Amygdala (tissue), 56 donors: ENCODE measurements at regions not wholly inside any gene's neighbourhood (a gene's known extent, or its start where the extent isn't known, plus 50 kb on each side); places are given as distances from the start of the nearest gene placed in this dataset.
"Not testable (repeated sequence)": the region's sequence is repeated elsewhere in the genome, so short reads cannot be mapped to it uniquely, and the experiment has no call there.

Experiments used
- DNase-seq, 56 donors: peaks; one replicate each; lab custom pipeline; 2025; lab: John Stamatoyannopoulos, UW

DNA sequence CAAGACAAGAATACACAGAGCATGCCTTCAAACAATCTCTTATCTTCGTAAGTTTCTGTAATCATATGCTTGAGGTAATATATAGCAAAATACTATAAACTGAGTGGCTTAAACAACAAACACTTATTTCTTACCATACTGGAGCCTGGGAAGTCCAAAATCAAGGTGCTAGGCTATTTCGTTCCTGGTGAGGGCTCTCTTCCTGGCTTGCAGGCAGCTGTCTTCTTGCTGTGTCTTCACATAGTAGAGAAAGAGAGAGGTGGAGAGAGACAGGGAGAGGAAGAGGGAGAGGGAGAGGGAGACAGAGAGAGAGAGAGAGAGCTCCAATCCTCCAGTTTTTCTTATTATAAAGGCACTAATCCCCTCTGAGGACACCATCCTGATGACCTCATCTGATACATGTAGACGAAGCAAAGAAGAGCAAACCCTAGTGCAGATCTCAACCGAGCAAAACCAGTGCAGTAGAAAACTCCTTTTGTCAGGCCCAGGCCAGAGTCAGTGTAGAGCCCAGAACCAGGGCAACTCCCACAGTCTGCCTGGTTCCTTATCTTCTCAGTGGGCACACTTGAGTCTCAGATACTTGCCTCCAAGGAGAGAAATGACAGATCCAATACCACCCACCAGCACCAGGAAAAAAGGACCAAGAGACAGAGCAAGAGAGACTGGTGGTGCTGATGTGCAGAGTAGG lies 297.1 kb upstream of the NCAM1 start:
- DNase-seq: no peak

DNA sequence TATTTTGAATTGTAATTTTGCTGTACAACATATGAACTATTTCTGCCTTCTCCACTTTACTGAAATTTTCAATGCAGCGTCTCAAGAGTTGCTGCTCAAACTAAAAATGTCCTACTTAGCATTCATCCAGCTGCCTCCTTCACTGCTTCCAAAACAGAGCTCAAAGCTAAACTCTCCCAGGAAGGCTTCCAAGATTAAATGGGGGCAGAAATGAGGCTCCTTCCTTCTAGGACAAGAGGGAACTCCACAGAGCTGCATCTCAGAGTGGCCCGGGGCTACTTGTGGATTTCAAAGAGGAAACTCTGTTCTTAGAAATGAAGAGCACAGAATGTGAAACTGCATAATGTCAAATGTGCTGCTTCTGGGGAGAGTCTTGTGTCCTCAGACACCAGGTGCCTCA lies 295.9 kb upstream of the NCAM1 start:
- peak in 2 of 56 donors; percentile 24 to 33 for DNase-seq

DNA sequence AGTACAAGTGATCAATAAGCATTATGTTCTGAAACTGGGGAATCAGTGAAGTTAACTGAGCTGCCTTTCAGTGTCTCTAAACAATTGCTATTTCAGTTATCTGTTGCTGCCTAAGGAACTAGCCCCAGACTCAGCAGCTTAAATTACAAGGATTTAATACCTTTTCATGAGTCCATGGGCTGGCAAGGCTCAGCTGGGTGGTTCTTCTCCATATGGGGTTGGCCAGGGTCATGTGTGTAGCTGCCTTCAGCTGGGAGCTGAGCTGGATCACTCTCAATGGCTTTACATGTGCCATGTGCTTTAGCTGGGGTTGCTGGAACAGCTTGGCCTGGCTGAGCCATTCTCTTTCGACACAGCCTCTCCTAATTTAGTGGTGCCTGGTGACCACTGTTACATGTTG lies 295.0 kb upstream of the NCAM1 start:
- no peak for DNase-seq

DNA sequence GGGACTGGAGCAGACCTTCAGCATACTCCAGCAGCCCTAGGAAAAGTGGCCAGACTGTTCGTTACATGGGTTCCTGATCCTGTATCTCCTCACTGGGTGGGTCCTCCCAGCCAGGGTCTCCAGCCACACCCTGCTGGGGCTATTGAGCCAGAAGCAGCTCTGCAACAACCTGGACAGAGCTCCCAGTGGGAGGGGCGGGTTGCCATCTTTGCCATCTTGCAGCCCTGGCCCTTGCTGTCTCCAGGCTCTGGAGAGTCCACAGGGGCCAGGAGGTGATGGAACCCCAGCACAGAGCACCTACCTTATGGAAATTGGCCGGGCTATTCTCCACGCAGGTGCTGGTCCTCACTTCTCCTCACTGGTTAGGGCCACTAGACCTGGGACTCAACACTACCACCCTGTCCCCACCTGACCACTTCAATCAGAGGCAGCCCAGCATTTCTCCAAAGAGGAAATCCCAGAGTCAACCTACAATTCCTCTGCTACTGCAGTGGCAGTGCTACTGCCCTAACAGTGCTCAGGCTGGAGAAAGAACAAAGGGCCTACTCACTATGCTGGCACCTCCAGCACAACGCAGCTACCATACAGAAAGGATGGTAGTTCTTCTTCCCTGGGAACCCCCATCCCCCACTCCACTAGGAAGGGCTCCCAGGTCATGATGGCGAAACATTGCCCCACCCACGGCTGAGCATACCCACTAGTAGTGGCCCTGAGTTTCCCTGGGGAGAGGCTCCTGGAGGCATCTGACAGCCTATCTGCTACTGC lies 290.2 kb upstream of the NCAM1 start:
- DNase-seq: peak in 14 of 56 donors; percentile 11 to 52 (median 30)

DNA sequence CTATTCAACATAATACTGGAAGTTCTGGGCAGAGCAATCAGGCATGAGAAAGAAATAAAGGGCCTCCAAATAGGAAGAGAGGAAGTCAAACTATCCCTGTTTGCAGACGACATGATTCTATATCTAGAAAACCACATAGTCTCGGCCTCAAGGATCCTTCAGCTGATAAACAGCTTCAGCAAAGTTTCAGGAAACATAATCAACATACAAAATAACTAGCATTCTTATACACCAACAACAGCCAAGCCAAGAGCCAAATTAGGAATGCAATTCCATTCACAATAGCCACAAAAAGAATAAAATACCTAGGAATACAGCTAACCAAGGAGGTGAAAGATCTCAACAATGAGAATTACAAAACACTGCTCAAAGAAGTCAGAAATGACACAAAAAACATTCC lies 287.8 kb upstream of the NCAM1 start:
- DNase-seq: not testable (repeated sequence)

DNA sequence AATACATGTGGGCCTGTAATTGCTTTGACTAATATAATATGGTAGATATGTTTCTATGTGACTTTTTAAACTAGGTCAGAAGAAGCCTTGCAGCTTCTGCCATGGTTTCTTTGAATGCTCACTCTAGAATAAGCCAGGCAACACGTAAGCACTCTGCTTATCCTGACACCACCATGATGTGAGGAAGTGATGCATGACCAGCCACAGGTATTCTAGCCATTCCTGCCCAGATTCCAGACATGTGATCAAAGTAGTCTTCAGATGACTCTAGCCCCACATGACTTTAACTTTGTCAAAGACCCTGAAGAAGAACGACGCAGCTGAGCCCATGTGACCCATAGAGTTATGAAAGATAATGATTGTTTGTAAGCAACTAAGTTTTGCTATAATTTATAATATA lies 276.1 kb upstream of the NCAM1 start:
- DNase-seq: no peak

DNA sequence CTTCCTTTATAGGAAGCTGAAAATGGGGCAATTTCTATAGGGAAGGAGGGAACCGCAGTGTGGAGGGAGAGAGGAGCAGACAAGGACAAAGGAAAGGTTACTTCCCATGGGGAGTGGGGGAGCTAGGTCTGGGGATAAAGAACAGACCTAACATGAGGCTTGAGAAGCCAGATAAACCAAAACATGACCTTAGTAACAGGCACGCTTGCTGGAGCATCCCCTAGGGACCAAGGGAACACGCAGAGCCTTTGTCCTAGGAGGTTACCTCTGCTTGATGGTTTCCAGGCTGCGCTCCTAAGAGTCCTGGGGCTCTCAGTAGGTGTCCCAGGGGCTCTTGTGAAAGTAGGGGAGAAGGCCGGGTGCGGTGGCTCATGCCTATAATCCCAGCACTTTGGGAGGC lies 271.4 kb upstream of the NCAM1 start:
- no peak for DNase-seq

DNA sequence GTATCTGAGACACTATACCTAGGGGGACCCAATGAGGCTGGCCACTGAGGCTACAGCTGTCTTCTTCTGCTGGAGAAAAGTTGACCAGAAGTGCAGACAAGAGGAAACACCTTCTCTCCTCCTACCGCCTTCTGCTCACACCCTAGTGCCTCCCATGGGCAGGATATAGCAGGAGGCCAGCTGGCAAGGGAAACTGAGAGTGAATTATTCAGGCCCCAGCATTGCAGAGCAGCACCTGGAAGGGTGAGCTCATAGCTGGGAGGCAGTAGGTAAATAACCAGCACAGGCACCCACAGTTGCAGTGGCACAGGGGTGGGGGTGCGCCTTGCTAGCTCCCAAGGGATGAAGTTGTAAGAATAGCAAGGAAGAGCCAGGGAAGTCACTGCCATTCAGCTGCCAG lies 267.4 kb upstream of the NCAM1 start:
- no peak for DNase-seq

DNA sequence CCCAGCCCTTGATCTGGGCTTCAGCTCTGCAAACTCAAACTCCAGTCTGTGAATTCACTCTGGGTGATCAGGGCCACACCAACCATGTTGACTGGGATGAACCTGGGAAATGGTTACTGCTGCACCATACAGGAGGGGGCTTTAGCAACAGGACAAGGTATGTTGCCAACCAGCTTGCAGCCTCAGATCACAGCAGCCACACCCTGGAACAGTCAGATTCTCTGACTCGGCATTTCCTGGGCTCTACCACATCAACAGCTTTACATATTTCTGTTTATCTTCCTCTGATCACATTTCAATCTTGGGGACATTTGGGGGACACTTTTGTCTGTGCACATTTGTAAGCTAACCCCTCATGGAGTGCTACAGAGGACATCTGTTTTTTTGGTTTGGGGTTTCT lies 267.0 kb upstream of the NCAM1 start:
- DNase-seq: no peak

DNA sequence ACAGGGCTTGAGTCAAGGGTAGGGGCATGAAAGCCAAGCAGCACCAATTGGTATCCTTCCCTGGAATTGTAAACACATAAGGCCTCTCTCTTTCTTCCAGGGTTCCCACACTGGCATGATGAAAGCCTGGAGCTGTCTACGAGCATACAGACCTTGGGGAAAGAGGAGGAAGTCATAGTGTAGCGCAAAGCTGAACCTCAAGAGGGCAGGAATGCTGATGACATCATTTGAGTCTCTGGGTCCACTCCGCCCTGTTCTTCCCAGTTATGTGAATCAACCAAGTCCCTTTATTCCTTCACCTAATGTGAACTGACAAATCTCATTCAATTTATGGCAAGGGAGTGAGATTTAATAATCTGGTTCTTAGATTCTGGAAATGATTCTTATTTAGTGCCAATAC lies 266.4 kb upstream of the NCAM1 start:
- no peak for DNase-seq

DNA sequence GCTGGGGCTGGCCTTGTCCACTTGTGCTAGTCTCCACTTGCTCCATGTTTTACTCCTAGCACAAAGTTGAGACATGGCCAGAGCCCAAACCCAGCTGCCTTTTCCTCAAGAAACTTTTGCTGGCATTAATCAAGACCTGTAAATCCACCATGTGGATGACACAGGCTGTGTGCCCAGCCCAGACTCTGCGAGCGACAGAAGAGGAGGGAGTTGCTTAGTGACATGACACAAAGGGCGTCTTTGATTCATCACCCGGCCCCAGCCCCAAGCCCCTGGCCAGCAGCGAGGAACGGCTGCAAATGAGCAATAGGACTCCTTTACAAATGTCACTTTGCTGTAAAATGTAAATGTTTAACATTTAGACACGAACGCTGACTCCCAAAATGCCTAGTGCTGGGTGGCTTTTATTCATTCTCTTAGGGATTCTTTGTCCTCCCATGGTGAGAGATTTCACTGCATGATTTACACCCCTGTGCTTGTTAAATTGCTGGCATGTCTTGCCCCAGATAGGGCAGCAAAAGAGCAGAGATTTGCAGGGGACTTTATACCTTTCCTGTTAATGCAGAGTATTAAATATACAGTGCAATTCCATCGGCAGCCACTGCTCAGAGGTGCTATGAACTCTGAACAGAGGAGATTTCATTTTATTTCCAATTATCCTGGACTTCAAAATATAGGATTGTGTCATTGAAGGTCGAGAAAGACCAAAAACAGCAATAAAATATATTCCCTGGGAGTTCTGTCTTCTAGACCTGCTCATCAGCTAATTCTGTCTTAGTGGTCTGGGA lies 263.6 kb upstream of the NCAM1 start:
- DNase-seq: peak in 54 of 56 donors; percentile 13 to 92 (median 76)

DNA sequence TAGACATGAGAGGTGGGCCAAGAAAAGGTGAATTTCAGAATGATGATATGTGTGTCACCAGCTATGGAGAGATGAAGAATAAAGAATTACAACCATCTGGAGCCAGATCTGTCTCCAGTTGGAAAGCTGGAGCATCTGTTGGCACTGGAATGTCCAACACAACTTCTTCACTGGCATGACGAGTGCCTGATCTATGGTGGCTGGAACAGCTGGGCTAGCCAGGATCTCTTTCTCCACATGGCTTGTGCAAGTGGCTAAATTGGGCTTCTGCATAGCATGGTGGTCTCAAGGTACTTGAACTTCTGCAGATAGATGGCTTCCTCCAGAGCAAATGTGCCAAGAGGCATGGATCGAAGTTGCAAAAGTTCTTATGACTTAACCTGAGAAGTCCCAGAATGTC lies 256.1 kb upstream of the NCAM1 start:
- no peak for DNase-seq

DNA sequence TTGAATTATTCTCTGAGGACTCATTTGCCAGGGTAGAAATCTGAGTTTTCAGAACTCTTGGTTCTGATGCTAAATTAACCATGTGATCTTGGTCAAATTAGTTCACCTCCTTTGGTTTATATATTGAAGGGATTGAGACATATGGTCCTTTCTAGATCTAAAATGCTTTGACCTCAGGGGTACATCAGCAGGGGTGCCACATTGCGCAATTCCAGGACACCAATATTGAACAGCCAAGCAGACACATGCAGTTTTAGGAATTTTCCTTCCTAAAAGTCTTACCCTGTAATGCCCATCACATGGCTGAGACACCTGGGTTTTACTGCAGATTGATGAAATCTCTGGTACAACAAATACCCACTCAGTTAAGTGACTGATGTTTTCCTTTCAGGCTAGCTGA lies 254.4 kb upstream of the NCAM1 start:
- DNase-seq: no peak

DNA sequence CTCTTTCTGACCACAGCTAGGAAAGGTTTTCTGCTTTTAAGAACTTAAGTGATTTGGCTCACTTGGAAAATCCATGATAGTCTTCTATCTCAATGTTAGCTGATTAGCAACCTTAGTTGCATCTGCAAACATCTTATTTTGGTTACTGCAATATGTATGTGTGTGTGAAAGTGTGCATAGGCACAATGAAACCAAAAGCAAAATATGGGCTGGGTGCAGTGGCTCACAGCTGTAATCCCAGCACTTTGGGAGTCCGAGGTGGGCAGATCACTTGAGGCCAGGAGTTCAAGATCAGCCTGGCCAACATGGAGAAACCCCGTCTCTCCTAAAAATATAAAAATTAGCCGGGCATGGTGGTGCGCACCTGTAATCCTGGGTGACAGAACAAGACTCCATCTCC lies 246.9 kb upstream of the NCAM1 start:
- DNase-seq: not testable (repeated sequence)

DNA sequence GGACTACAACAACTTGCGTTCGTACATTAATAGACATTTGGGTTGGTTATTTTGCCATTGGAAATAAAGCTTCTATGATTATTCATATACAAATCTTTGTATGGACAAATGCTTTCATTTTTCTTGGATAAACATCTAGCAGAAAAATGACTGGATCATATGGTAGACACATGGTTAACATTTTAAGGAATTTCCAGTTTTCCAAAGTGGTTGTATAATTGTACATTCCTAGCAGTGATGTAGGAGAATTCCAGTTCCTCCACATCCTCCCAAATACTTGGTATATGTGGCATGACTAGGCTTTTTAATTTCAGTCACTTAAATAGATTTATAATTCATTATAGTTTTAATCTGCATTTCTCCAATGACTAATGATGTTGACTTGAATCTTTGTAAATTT lies 246.2 kb upstream of the NCAM1 start:
- no peak for DNase-seq

DNA sequence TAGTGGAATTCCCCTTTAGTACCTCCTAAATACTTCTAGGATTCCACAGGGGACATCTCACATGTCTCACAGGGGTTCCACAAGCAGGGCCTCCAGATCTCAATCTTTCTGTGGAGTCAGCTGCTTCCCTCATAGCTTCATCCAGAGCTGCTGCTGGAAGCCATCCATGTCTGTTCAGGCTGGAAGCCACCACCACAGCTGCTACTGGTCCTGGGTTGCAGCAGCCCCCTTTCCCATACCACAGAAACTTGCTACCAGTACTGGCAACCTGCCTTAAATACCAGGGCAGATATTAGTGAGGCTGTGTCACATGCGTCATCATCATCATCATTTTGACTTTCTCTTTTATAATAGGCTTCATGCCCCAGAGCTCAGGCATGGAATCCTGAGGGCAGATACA lies 242.7 kb upstream of the NCAM1 start:
- no peak for DNase-seq

DNA sequence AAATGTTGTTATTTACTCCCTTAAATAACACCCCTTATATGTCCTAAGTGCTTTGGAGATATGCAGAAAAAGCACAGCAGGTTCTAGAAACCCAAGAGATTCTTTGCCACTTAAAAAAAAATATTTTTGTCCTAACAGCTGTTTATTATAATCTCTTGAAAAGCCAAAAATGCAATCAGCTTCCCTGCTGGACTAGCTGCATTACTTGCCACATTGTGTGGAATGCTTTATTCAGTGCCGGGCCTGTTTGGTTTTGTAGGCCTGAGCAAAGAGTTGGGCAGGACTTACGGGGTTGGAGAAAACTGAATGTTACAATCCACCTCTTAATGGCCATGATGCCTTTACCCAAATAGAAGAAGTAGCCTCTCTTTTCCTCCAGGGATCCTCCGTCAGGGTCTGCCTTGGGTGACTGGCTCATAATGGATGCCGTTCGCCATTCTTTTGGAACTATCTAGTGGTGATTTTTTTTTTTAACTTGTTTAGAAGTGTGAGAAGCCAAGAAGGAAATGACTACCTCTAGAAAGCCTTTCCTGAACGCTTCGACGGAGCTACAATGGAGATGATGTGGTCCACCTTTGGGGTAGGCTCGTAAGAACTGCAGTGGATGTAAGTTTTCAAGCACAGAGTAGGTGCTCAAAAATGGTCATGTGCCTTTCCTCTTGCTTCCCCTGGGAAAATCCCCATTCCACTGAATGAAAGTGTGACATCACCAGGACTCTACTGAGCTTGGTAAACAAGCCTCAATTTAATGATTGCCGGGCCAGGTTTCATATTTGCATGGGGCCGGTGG lies 241.3 kb upstream of the NCAM1 start:
- DNase-seq: no peak

DNA sequence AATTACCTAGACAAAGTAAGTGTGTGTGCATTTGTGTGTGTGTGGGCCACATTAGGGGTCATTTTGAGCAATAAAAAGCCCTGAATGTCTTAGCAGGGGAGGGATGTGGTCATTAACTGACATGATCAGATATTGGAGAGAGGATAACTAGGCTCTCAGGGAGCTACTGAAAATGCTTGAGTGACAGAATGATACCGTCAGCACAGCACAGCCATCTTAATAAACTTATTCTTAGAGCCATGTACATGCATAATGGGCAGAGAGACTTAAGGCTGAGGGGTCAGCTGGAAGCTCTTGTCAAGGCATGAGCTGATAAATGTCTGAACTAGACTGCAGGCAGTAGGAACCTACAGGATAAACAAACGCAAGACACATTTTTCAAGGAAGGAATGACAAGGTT lies 239.1 kb upstream of the NCAM1 start:
- no peak for DNase-seq

DNA sequence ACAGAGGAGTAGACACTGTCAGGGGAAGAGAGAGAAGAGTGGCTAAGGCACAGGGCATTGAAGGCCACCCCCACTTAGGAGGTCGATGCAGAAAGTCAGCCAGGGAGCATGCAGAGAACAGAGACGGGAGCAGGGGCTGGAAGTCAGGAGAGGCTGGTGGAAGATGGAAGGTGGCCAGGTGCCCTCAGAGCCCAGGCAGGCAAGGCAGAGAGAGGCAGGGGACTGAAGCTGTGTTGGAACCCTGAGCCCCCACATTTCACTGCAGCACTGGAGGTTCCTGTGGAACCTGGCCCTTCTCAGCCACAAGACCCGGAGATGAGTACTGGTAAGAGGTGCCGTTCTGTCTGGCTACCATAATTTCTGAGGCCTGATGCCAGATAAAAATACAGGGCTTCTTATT lies 238.3 kb upstream of the NCAM1 start:
- no peak for DNase-seq

DNA sequence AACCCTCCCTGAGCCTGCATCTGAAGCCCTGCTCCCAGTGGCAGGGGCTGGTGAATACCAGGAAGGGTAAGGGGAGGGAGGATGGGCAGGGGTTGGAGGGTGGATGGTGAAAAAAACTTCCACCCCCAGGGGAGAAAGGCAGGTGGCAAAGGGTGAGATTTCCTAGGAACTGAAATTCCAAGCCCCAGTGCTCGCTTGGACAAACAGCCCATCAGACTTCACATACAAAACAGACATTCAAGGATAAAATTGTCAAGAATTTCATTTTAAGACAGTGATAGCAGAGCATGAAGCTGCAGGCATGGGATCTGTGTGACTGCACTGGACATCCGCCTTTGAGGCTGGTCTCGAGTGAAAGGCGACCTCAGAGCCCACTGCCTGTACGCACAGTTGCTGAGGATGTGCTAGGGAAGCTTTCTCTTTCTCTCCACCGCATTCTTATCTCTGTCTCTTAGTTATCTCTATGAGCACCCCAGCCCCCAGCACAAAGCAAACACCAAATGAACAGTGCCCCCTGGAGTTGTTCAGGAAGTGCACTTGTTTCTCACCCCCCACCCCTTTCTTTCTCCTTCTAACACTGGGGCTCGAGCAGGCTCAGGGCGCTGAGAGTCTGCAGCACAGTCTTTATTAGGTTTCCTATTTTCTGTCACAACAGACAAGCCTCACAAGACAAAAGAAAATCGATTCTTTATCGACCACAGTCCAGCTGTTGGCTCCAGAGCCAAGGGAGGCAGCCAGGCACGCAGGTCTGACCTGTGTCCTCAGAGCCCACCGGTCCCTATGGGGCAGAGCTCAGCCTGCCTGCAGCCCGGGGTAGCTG lies 237.3 kb upstream of the NCAM1 start:
- no peak for DNase-seq
